ENCODE measurements at regions not wholly inside any gene's neighbourhood (a gene's known extent, or its start where the extent isn't known, plus 50 kb on each side); places are given as distances from the start of the nearest gene placed in this dataset.

DNA sequence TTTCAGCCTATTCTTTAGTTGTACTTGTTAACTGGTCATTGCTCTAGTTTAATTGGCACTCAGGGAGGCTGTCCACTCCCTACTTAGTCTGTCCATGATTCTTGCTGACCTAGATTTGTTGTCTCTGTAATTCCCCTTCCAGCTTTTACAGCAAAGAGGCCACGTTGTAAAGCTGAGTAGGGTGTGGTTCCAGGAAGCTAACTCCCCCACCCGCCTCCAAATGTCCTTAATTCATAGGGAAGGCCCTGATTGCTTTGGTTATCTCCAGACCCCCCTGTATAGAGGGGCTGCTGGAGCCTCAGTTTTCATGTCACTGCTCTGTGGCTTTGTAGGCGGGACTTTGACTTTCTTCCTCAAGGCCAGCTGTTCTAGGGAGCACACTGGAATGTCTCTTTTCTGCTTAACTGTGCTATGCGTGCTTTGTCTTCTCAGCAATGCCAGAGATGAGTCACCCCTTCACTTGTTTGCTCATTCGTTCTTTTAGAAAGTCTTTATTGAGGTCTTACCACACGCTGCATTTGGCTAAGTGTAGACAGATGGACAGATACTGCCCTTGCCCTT is 175.1 kb upstream of the JAG1 start:
- H2AFZ ChIP-seq (ENCODE audit: low read depth, low read length) = no peak overlapping the region
- no peaks in the 10 kb centered on the region for H3K9me2 ChIP-seq (ENCODE audit: insufficient read depth, low read length)
- H4K20me1 ChIP-seq (ENCODE audit: insufficient read depth) = no peaks in the 10 kb centered on the region
- H3K27ac ChIP-seq (ENCODE audit: low read length) = no peak overlapping the region
- H3K36me3 ChIP-seq (ENCODE audit: insufficient read depth, low read length) = no peaks in the 10 kb centered on the region
- H3K4me3 ChIP-seq (ENCODE audit: low read length) = no peak overlapping the region
- H3K9me3 ChIP-seq (ENCODE audit: low read length) = no peaks in the 10 kb centered on the region
- no peaks in the 10 kb centered on the region for H3K27me3 ChIP-seq (ENCODE audit: insufficient read depth, low read depth, low read length)
- TF ChIP-seq EZH2 (IDR thresholded peaks at IDR 0.05; ENCODE audit: borderline replicate concordance, insufficient read depth, low read length, poor library complexity, severe bottlenecking) (no peak), TAF1 (IDR thresholded peaks at IDR 0.05; ENCODE audit: low read depth) (no peak), RAD21 (conservative IDR thresholded peaks at IDR 0.05) (no peak), MXI1 (conservative IDR thresholded peaks at IDR 0.05; ENCODE audit: poor library complexity, severe bottlenecking) (no peak)
- TF ChIP-seq, protein P1, sequence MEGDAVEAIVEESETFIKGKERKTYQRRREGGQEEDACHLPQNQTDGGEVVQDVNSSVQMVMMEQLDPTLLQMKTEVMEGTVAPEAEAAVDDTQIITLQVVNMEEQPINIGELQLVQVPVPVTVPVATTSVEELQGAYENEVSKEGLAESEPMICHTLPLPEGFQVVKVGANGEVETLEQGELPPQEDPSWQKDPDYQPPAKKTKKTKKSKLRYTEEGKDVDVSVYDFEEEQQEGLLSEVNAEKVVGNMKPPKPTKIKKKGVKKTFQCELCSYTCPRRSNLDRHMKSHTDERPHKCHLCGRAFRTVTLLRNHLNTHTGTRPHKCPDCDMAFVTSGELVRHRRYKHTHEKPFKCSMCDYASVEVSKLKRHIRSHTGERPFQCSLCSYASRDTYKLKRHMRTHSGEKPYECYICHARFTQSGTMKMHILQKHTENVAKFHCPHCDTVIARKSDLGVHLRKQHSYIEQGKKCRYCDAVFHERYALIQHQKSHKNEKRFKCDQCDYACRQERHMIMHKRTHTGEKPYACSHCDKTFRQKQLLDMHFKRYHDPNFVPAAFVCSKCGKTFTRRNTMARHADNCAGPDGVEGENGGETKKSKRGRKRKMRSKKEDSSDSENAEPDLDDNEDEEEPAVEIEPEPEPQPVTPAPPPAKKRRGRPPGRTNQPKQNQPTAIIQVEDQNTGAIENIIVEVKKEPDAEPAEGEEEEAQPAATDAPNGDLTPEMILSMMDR (IDR thresholded peaks at IDR 0.05; ENCODE audit: poor library complexity, severe bottlenecking) = no peak
- TF ChIP-seq, protein P2, sequence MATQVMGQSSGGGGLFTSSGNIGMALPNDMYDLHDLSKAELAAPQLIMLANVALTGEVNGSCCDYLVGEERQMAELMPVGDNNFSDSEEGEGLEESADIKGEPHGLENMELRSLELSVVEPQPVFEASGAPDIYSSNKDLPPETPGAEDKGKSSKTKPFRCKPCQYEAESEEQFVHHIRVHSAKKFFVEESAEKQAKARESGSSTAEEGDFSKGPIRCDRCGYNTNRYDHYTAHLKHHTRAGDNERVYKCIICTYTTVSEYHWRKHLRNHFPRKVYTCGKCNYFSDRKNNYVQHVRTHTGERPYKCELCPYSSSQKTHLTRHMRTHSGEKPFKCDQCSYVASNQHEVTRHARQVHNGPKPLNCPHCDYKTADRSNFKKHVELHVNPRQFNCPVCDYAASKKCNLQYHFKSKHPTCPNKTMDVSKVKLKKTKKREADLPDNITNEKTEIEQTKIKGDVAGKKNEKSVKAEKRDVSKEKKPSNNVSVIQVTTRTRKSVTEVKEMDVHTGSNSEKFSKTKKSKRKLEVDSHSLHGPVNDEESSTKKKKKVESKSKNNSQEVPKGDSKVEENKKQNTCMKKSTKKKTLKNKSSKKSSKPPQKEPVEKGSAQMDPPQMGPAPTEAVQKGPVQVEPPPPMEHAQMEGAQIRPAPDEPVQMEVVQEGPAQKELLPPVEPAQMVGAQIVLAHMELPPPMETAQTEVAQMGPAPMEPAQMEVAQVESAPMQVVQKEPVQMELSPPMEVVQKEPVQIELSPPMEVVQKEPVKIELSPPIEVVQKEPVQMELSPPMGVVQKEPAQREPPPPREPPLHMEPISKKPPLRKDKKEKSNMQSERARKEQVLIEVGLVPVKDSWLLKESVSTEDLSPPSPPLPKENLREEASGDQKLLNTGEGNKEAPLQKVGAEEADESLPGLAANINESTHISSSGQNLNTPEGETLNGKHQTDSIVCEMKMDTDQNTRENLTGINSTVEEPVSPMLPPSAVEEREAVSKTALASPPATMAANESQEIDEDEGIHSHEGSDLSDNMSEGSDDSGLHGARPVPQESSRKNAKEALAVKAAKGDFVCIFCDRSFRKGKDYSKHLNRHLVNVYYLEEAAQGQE (IDR thresholded peaks at IDR 0.05; ENCODE audit: borderline replicate concordance) = no peak
- no peak overlapping the region for H3K4me2 ChIP-seq (ENCODE audit: low read length)
- no peaks in the 10 kb centered on the region for H3K79me2 ChIP-seq (replicated peaks; ENCODE audit: insufficient read depth, low read length)
- H3K9ac ChIP-seq (ENCODE audit: low read length) = no peak overlapping the region
- H3F3A ChIP-seq (ENCODE audit: insufficient read depth, low read length, poor library complexity, severe bottlenecking) = no peaks in the 10 kb centered on the region

DNA sequence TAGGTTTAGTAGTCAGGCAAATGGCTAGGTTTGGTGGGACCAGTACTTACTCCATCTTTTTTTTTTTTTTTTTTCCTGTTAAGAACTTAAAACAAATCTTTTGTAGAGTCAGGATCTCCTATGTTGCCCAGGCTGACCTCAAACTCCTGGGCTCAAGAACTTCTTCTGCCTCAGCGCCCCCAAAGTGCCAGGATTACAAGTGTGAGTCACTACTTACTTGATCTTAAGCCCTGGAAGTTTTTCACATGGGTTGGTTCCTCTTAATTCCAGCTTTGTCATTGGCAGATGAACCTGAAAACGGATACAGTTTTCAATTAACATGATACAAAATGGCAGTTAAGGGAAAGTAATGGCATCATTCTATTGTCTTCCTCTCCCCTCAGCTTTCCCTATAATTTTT is 179.4 kb upstream of the JAG1 start:
- H3K27ac ChIP-seq (ENCODE audit: low read length) = no peak overlapping the region
- H3K36me3 ChIP-seq (ENCODE audit: insufficient read depth, low read length) = no peaks in the 10 kb centered on the region
- no peaks in the 10 kb centered on the region for H3F3A ChIP-seq (ENCODE audit: insufficient read depth, low read length, poor library complexity, severe bottlenecking)
- H3K9me2 ChIP-seq (ENCODE audit: insufficient read depth, low read length) = no peaks in the 10 kb centered on the region
- no peaks in the 10 kb centered on the region for H3K79me2 ChIP-seq (replicated peaks; ENCODE audit: insufficient read depth, low read length)
- TF ChIP-seq, protein P2 (IDR thresholded peaks at IDR 0.05; ENCODE audit: borderline replicate concordance) = no peak
- TF ChIP-seq POLR2AphosphoS5 (IDR thresholded peaks at IDR 0.05) (no peak), EP300 (conservative IDR thresholded peaks at IDR 0.05; ENCODE audit: poor library complexity, severe bottlenecking) (no peak), MXI1 (conservative IDR thresholded peaks at IDR 0.05; ENCODE audit: poor library complexity, severe bottlenecking) (no peak), RAD21 (conservative IDR thresholded peaks at IDR 0.05) (no peak), SMC3 (conservative IDR thresholded peaks at IDR 0.05; ENCODE audit: poor library complexity) (no peak), TAF1 (IDR thresholded peaks at IDR 0.05; ENCODE audit: low read depth) (no peak), EZH2 (IDR thresholded peaks at IDR 0.05; ENCODE audit: borderline replicate concordance, insufficient read depth, low read length, poor library complexity, severe bottlenecking) (no peak)
- TF ChIP-seq, protein P1 (IDR thresholded peaks at IDR 0.05; ENCODE audit: poor library complexity, severe bottlenecking) = no peak
- no peaks in the 10 kb centered on the region for H4K20me1 ChIP-seq (ENCODE audit: insufficient read depth)
- H3K4me3 ChIP-seq (ENCODE audit: low read length) = no peak overlapping the region
- no peak overlapping the region for H3K4me2 ChIP-seq (ENCODE audit: low read length)
- no peak overlapping the region for H3K9ac ChIP-seq (ENCODE audit: low read length)
- H3K9me3 ChIP-seq (ENCODE audit: low read length) = no peaks in the 10 kb centered on the region
- H3K27me3 ChIP-seq (ENCODE audit: insufficient read depth, low read depth, low read length) = no peaks in the 10 kb centered on the region
- no peak overlapping the region for H2AFZ ChIP-seq (ENCODE audit: low read depth, low read length)

Measured in neural cell (in vitro differentiated cells).